GM19455 (cell line): ENCODE measurements at regions not wholly inside any gene's neighbourhood (a gene's known extent, or its start where the extent isn't known, plus 50 kb on each side); places are given as distances from the start of the nearest gene placed in this dataset.

Experiments used
- ATAC-seq: cut with Tn5 transposase; IDR thresholded peaks from one replicate; pipeline ENCODE4 v1.9.1; 2021; ENCODE audit not compliant: unreplicated experiment

DNA sequence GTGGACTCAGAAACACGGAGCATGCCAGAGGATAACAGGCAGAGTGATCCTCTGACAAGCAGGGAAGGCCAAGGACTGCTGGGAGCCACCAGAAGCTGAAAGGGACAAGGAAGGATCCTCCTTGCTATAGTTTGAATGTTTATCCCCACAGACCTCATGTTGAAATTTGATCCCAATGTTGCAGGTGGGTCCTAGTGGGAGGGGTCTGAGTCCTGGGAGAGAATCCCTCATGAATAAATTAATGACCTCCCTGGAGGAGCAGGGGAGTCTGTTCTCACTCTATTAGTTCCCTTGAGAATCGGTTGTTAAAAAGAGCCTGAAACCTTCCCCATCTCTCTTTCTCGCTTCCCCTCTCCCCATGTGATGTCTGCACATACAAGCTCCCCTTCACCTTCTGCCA lies 124.4 kb downstream of the FBXO15 start:
- no peak for ATAC-seq

DNA sequence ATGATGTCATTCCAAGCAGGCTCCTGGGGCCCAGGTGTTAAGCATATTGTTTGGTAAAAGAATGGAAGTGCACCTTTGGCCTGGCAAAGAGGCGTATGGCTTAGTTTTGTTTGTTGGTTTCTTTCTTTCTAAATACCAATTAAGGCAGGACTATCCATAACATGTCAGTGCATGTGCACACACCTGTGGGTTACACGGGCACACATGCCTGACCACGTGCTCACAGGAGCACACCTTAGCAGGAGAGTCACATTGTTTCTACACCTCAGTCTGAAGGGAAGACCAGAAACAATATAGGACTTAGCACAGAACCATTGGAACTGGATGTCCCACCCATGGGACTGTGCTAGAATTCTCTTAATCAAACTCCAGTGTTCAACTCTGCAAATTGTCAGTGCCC lies 127.8 kb downstream of the FBXO15 start:
- ATAC-seq: no peak

DNA sequence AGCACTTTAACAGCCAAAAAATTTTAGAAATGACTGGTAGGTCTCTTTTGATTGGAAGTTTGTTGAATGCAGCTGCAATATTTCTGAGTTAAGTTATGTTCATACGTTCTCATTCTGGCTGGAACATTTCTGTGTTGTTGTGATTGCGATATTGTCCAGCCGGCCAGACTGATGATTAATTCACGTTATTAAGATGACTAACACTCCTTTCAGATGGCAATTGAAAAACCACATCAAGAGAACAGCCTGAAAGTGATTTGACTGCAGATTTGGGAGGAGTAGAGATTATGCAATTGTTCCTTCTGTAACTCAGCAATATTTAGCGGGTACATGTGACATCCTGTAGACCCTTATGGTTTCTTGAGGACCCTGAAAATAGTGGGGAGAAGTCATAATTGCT lies 133.7 kb downstream of the FBXO15 start:
- ATAC-seq: no peak

DNA sequence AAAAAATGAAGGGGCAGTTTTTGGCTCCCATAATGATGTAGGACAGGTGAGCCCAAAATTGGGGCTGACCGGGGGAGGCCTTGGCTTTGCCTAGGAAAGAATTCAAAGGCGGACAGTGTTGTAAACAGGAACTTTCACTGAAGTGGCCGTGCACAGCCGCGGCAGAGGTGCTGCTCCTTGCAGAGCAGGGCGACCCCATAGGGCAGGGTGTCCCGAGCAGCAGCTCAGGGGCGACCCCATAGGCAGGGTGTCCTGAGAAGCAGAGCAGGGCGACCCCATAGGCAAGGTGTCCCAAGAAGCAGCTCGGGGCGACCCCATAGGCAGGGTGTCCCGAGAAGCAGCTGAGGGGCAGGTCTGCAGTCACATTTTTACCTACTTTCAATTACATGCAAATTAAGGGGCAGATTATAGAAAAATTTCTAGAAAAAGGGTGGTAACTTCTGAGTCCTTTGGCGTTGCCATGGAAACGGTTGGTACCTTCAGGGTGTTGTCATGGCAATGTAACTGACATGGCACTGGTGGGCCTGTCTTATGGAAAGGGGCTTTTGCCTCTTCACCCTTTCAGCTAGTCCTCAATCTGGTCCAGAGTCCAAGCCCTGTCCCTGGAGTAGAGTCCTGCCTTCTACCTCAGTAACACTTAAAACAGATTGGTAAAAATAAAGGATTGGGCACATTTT lies 134.5 kb downstream of the FBXO15 start:
- ATAC-seq: no peak

DNA sequence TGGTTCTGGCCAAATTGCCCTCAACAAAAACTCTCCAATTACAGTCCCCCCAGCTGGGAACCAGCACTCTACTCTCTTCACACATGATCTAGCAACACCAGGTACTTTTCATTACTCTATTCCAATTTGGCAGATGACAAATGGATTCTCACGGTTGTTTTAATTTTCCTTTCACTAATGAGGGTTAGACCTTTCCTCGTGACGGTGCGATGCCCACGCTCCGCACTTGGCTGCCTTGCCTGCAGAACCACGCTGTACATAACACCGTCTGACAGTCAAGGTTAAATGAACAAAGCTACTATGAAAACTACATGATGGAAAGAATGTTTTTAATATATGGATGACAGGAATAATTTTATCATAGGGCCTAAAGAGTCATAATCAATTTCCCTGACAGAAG lies 141.5 kb downstream of the FBXO15 start:
- ATAC-seq: no peak

DNA sequence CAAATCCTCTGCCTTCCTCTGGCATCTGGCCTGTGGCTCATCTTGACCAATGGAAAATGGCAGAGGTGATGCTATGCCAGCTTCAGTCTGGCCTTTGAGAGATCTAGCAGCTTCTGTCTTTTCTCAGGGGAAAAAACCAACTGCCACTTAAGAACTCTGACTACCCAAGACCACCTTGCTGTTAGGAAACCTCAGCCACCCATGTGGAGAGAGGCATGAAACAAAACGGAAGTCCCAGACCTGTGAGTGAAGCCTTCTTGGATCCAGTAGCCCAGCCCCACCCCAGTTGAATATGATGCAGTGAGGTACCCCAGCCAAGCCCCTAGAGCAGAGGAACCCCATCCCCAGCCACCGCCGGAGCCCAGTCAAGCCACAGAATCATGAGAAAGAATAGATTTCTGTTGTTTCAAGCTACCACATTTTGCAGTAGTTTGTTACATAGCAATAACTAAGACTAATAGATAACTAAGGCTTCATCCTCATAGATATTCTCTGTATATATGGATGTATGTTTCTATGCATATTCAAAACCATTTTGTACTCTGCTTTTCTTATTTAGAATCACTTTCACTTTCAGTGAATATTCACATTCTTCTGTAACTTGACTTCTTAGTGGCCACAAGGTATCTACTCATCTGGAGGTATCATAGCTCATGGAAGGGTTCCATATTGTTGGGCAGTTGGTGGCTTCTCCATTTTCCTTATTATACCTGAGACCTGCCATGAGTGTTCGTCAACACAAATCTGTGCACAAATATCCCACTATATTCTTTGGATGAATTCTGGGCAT lies 142.1 kb downstream of the FBXO15 start:
- ATAC-seq: no peak

DNA sequence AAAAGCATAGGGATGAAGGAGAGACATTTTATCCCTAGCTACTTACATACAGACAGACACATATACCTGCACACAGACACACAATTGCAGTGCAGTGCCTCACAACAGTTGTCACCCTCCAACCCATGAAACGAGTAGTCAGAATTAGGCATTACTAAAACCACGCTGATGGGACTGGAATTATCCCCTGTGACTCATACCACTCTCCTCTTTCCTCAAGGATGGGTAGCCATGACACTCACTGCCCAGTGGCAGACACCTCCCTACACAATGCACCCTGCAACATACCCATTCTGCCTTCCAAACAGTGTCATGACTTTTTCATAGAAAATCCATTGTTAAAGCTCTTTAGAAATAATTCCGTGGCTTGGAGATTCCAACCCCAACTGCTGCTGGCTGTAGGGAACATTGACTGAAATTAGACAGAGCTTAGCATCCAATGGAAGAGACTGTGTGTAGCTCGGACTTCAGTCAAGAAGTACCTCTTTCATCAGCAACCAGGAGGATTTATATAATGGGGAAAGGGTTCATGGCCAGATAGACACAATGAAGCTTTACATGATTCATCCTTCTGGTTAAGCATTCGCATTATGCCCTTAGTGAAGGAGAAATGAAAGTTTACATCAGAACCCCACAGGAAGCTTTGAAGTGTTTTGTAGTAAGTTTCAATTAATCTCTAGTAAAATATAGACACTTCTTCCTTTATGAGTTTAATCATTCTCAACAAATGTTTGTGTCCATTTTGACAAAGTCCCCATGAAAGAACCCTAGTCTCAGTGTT lies 155.2 kb downstream of the FBXO15 start:
- no peak for ATAC-seq

DNA sequence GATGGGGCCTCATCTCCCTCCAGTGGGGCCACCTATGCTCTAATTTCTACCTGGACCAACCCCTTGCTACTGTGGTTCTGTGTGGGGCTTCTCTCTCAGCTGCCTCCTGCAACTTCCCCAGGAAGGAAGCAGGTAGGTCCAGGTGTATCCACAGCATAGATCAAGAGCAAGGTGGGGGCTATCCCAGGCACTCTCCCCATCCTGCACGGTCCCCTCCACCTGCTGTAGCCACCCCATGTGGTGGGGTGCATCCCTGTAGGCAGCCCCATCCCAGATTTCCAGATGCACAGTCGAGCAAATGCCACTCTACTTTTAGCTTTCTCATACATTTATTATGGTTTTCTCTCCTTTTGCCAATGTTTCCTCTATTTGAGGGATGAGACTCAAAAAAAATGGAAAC lies 156.1 kb downstream of the FBXO15 start:
- no peak for ATAC-seq

DNA sequence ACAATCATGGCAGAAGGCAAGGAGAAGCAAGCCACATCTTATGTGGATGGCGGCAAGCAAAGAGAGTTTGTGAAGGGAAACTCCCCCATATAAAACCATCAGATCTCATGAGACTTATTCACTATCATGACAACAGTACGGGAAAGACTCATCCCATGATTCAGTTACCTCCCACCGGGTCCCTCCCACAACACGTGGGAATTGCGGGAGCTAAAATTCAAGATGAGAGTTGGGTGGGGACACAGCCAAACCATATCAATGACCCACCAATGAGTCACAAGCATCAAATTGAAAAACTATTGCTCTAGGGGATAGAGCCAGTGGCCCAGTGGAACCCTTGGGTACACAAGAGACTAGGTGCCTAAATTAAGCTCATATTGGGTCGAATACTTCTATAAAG lies 157.4 kb downstream of the FBXO15 start:
- no peak for ATAC-seq

DNA sequence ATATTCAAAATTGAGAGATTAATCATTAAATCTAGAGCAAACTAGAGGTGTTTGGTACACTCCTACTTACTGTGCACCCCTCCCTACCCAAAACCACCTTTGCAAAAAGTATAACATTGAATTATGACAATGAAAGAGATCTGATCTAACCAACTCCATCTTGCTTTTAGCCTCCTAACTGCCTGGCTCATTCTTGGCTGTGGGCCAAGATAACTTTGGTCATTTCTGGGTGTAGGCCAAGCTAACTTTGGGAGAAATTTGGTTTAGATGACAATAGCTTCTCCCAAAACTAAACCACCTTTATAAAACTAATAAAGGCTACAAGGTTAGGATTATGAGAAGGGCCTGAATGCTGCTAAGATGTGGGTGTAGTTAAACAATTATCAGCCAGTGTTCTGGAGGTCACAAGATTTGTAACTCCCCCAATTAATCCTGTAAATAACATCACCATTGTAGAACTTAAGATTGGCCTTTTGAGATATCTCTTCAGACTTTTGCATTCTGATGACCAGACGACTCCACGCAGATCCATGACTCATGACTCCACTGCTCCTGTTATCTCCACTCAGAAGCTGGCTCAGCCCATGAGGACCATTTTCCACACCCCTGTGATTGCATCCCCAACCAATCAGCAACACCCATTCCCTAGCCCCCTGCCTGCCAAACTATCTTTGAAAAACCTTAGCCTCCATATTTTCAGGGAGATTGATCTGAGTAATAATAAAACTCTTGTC lies 160.2 kb downstream of the FBXO15 start:
- no peak for ATAC-seq

DNA sequence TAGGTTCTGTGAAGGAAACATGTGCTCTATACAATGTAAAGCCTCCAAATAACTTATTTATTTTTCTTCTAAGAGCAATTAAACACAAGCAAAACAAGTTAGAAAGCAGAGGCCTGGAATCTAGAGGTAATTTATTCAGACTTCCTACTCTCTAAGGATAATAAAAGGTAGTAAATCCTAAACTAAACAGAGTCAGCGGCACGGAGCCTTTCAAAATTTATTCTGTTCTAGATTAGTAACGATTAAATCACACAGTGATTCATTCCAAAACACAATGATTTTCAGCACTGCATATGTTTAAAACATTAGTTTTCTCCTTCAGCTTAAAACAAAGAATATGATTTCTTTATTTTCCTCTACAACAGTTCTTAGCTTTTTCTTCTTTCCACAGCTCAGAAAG lies 160.9 kb downstream of the FBXO15 start:
- ATAC-seq: no peak

DNA sequence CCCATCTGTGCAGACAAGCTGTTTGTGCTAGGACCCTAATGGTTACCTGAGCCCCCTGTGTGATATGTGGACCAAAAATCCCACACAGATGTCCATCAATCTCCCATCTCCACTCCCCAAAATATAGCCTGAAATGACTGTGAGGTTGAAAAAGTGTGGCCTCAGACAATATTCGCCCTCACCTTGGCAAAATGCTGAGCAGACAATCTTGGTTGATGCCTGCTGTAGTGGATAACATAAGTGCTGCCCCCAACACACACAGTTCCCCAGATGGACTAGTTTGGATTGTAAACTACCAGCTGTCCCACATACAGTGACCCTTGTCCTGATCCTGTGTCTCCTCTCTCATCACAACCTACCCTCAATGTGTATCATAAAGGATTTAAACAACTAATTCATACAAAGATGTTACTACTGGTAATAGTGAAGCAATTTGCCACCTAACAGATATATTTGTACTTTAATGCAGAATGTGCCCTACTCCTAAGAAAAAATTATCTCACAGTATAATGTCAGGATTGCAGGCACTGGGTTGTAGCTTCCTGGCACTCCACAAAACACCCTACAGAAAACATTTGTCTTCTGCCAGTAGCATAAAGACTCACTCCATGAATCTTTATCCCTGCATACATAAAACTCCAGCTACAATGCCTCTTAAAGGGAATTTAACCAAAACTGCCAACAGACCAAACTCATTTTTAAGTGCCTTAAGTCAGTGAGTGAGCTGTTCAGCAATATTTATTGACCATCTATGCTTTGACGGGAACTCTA lies 161.6 kb downstream of the FBXO15 start:
- ATAC-seq: no peak

DNA sequence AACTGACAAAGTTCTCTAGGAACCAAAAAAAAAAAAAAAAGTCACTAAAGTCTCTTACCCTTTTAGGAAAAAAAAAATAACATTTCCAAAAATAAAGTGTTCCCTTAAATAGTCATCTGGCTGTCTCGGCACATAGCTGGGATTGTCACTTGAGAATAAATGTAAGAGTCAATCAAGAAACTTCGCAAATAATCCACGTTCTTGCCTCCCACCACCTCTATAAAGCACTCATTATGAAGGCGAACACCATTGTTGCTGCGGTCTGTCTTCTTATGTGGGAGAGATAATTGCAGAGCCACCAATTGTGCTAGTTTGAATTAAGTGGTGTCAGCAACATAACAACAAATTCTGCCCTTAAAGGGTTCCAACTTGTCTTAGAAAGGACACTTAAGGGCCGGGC lies 163.7 kb downstream of the FBXO15 start:
- ATAC-seq: no peak

DNA sequence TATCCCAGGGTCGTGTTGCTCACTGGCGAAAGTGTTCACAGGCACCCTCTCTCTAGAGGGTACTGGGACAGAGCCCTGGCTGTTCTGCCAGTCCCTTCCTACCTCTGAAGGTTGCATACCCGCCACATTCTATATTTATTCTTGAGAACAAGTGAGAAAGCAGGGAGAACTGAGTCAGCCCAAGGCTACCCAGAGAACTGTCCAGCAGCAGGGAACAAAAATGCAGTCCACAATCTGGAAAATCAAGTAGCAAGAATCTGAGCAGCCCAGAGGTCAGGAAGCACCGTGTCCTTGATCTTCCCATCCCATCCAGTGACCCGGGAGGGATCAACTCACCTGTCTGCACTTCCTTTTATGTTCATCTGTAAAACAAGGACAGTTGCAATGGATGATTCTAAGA lies 164.1 kb downstream of the FBXO15 start:
- ATAC-seq: no peak

DNA sequence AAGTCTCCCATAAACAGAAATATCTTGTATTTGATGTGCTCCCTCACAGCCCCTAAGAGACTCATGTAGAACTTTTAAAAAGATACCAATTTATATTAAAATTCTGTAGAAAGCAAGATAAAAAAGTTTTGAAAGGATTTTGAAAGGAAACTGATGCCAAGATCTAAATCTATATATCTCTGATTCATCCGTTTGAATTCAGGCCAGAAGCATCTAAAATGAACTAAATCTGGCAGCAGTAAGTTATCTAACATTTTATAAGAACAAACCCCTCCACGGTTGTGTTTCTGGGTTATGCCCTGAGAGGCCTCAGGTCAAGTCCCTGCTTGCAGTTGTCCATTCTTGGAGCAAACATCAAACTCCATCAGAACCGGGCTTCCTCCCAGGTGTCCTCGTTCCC lies 165.8 kb downstream of the FBXO15 start:
- ATAC-seq: no peak

DNA sequence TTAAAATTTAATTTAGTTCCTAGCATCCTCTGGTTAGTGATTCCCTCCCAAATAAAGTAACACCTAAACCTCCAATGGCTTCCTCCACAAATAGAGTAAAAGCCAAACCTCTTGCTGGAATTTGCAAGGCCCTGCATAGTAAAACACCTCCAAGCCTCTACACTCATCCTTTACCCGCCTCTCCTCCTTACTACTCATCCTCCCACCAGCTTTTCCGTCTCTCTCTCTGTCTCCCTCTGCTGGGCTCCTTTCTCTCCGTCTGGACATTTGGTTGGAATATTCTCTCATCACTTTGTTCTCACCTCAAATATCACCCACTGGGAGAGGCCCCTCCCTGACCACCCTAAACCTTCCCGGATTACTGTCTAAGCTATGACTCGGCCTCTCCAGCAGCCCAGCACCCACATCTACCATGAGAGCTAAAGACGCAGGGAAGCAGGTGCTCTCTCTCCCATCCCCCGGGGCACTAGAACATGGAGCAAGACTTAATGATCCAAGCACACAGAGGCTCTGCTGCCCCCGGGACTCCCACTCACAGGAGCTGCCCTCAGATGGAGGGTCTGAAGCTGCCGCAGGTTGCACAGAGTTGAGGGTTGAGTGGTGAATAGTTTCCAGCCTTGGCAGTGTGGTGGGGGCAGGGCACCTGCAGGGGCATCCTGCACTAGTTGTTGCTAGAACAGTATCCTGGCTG lies 167.2 kb downstream of the FBXO15 start:
- ATAC-seq: no peak

DNA sequence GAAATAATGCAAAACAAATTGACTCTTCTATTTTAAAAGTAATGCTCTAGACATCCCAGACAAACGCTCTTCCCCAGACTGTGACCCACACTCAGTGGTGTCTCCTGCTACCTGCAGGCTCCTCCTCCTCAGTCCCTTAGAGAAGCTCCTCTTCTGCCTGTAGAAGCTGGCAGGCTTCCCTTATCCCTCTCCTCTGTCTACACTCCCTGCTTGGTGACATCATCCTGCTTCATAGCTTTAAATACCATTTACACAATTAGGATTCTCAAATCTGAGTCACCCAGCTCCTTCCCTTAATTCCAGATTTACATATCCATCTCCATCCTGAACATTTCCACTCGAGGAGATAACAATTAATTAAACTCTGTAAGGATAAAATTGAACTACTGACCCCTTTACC lies 167.9 kb downstream of the FBXO15 start:
- no peak for ATAC-seq

DNA sequence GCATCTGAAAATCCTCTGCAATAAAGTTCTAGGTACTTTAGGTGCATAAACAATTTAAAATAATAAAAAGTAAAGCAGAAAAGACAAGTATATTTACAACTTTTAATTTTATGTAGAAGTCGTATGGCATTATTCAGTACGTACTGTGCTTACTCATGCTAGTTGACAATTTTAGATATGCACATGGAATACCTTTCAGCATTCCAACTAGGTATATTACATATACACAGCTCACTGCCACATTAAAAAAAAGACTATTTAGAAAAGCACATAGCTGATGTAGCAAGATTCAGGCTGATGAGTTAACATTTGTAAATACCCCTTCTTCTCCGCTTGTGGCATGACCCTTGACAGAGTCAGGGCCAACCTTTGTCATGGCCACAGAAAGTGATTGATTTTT lies 171.2 kb downstream of the FBXO15 start:
- ATAC-seq: no peak

DNA sequence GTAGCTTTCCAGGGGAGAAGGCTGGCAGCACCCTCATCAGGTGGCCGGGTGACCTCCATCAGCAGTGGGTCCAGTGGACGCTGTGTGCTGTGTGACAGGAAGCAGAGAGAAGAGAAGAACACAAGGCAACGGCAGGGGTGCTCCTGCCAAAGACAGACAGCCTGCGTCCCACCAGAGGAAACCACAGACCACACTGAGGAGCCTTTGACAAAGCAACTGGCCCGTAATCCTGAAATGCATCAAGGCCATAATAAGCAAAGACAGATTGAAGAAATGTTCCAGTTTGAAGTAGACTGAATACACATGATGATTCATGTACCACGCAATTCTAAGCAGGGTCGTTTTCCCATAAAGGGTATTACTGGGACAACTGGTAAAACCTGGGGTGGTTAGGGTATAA lies 172.4 kb downstream of the FBXO15 start:
- no peak for ATAC-seq

DNA sequence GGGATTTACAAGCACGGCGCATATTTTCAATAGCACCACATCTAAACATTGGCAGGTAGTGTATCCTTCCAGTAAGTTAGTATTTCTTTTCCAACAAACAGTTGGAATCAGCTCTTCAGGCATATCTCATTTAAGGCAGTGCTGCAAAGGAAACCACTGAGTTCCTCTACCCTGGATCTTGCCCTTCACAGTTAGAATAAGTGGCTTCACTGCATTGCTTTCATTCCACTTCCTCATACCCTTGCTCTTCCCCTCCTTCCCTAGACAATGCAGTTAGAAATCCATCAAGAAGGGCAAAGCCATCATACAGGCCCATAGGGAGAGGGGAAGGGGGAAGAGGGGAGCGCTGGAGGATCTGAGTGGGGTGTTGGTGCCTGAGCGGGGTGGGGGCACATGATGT lies 173.7 kb downstream of the FBXO15 start:
- ATAC-seq: no peak
